H9 (cell line): ENCODE measurements at regions not wholly inside any gene's neighbourhood (a gene's known extent, or its start where the extent isn't known, plus 50 kb on each side); places are given as distances from the start of the nearest gene placed in this dataset.

Source experiments
- DNase-seq: peaks from one replicate; pipeline ENCODE4 v3.0.0-alpha.2; 2017
- H2AFZ ChIP-seq: one replicate; pipeline ENCODE4 v1.6.1; 2013; ENCODE audit warnings: mild to moderate bottlenecking, low read length, control low read depth, moderate library complexity
- H2AK5ac ChIP-seq: 2 replicates; pipeline ENCODE4 v1.6.1; 2013; ENCODE audit warnings: low read length, control low read depth, mixed read lengths; ENCODE audit not compliant: insufficient read length
- H2BK120ac ChIP-seq: one replicate; pipeline ENCODE4 v1.6.1; 2013; ENCODE audit warnings: low read depth, mild to moderate bottlenecking, low read length, control low read depth, inconsistent platforms; ENCODE audit not compliant: poor library complexity, severe bottlenecking
- H2BK12ac ChIP-seq: 2 replicates; pipeline ENCODE4 v1.6.1; 2013; ENCODE audit warnings: low read length, control low read depth, mixed read lengths, low read depth; ENCODE audit not compliant: insufficient read length
- H2BK15ac ChIP-seq: 2 replicates; pipeline ENCODE4 v1.6.1; 2013; ENCODE audit warnings: low read depth, low read length, control low read depth
- H2BK20ac ChIP-seq: one replicate; pipeline ENCODE4 v1.6.1; 2013; ENCODE audit warnings: low read depth, mild to moderate bottlenecking, low read length, control low read depth, inconsistent platforms; ENCODE audit not compliant: poor library complexity, severe bottlenecking
- H2BK5ac ChIP-seq: 2 replicates; pipeline ENCODE4 v1.6.1; 2013; ENCODE audit warnings: low read length, control low read depth, mixed read lengths; ENCODE audit not compliant: insufficient read length
- H3K14ac ChIP-seq: 2 replicates; pipeline ENCODE4 v1.6.1; 2013; ENCODE audit warnings: low read length, control low read depth; ENCODE audit not compliant: insufficient read depth
- H3K18ac ChIP-seq: 2 replicates; pipeline ENCODE4 v1.6.1; 2013; ENCODE audit warnings: low read depth, mild to moderate bottlenecking, mixed read lengths, low read length, control low read depth; ENCODE audit not compliant: insufficient read length
- H3K23ac ChIP-seq: 2 replicates; pipeline ENCODE4 v1.6.1; 2013; ENCODE audit warnings: low read length, control low read depth, mixed read lengths, low read depth; ENCODE audit not compliant: insufficient read length
- H3K23me2 ChIP-seq: 2 replicates; pipeline ENCODE4 v1.6.1; 2013; ENCODE audit warnings: low read depth, mild to moderate bottlenecking, mixed read lengths, low read length, control low read depth; ENCODE audit not compliant: insufficient read length, poor library complexity, severe bottlenecking
- H3K27ac ChIP-seq: 2 replicates; pipeline ENCODE4 v1.5.1; 2013; ENCODE audit warnings: low read length, control low read depth, mixed read lengths, low read depth; ENCODE audit not compliant: insufficient read length
- H3K27me3 ChIP-seq: 2 replicates; pipeline ENCODE4 v1.6.1; 2013; ENCODE audit warnings: low read length, control low read depth, inconsistent platforms; ENCODE audit not compliant: insufficient read depth
- H3K4ac ChIP-seq: 2 replicates; pipeline ENCODE4 v1.6.1; 2013; ENCODE audit warnings: low read depth, mild to moderate bottlenecking, control low read depth, inconsistent platforms, low read length, moderate library complexity
- H3K4me1 ChIP-seq: 2 replicates; pipeline ENCODE4 v1.6.1; 2013; ENCODE audit warnings: low read length, control low read depth, inconsistent platforms; ENCODE audit not compliant: insufficient read depth
- H3K4me2 ChIP-seq: 2 replicates; pipeline ENCODE4 v1.6.1; 2013; ENCODE audit warnings: low read length, control low read depth, mixed read lengths; ENCODE audit not compliant: insufficient read length, insufficient read depth
- H3K56ac ChIP-seq: 2 replicates; pipeline ENCODE4 v1.6.1; 2013; ENCODE audit warnings: low read depth, mild to moderate bottlenecking, mixed read lengths, low read length, control low read depth; ENCODE audit not compliant: insufficient read length
- H3K79me1 ChIP-seq: 2 replicates; pipeline ENCODE4 v1.6.1; 2013; ENCODE audit warnings: low read depth, mild to moderate bottlenecking, moderate library complexity, low read length, control low read depth, inconsistent platforms; ENCODE audit not compliant: insufficient read depth, poor library complexity, severe bottlenecking
- H3K79me2 ChIP-seq: 2 replicates; pipeline ENCODE4 v1.6.1; 2013; ENCODE audit warnings: low read length, control low read depth, inconsistent platforms; ENCODE audit not compliant: insufficient read depth
- H3K9ac ChIP-seq: 2 replicates; pipeline ENCODE4 v1.6.1; 2013; ENCODE audit warnings: low read length, control low read depth, mixed read lengths; ENCODE audit not compliant: insufficient read length; ENCODE audit errors: extremely low read depth
- H3K9me3 ChIP-seq: one replicate; pipeline ENCODE4 v1.6.1; 2013; ENCODE audit warnings: low read depth, low read length, inconsistent platforms; ENCODE audit not compliant: control insufficient read depth
- H3T11ph ChIP-seq: one replicate; pipeline ENCODE4 v1.6.1; 2013; ENCODE audit warnings: mild to moderate bottlenecking, low read length, control low read depth, inconsistent platforms
- H4K20me1 ChIP-seq: one replicate; pipeline ENCODE4 v1.6.1; 2013; ENCODE audit not compliant: control insufficient read depth, insufficient read length, insufficient read depth
- H4K5ac ChIP-seq: 2 replicates; pipeline ENCODE4 v1.6.1; 2013; ENCODE audit warnings: low read depth, mild to moderate bottlenecking, mixed read lengths, low read length, control low read depth; ENCODE audit not compliant: insufficient read length
- H4K8ac ChIP-seq: replicated peaks from 2 replicates; pipeline ENCODE4 v1.6.1; 2013; ENCODE audit warnings: low read length, control low read depth, mixed read lengths, low read depth; ENCODE audit not compliant: insufficient read length
- H4K91ac ChIP-seq: 2 replicates; pipeline ENCODE4 v1.6.1; 2013; ENCODE audit warnings: low read depth, mild to moderate bottlenecking, moderate library complexity, mixed read lengths, low read length, control low read depth; ENCODE audit not compliant: insufficient read length
- H3K27ac Mint-ChIP-seq, 3 experiments: 2 replicates in 2 of 3; 3 replicates in 1 of 3; pipeline ENCODE4 v1.8.0; 2020 to 2021; ENCODE audit warnings: mixed read lengths in 3 of 3, mild to moderate bottlenecking in 1 of 3, moderate library complexity in 1 of 3
- H3K27me3 Mint-ChIP-seq: 2 replicates; pipeline ENCODE4 v1.8.0; 2021; ENCODE audit warnings: low read depth, mild to moderate bottlenecking, moderate library complexity, mixed read lengths
- H3K36me3 Mint-ChIP-seq, 3 experiments: 2 replicates in 2 of 3; 3 replicates in 1 of 3; pipeline ENCODE4 v1.8.0; 2020 to 2021; ENCODE audit warnings: low read depth in 3 of 3, mixed read lengths in 3 of 3; ENCODE audit not compliant: insufficient read depth in 1 of 3
- H3K4me1 Mint-ChIP-seq, 2 experiments: 2 replicates each; pipeline ENCODE4 v1.8.0; 2020; ENCODE audit warnings: mixed read lengths in 2 of 2
- H3K4me3 Mint-ChIP-seq, 2 experiments: 2 replicates in 1 of 2; 3 replicates in 1 of 2; pipeline ENCODE4 v1.8.0; 2020 to 2021; ENCODE audit warnings: mild to moderate bottlenecking in 2 of 2, mixed read lengths in 2 of 2, moderate library complexity in 1 of 2
- H3K9me3 Mint-ChIP-seq, 2 experiments: 2 replicates in 1 of 2; 3 replicates in 1 of 2; pipeline ENCODE4 v1.8.0; 2020; ENCODE audit warnings: mild to moderate bottlenecking in 2 of 2, mixed read lengths in 2 of 2, moderate library complexity in 1 of 2
- WGBS: extraction: QIAGEN DNeasy Blood & Tissue Kit; methylation state at CpG from one replicate; pipeline ENCODE4 v1.1.7; 2013; ENCODE audit warnings: missing lambda C conversion rate, low lambda C conversion rate, mixed read lengths; ENCODE audit not compliant: insufficient read length; ENCODE audit errors: extremely low coverage; 5-methylcytosine and 5-hydroxymethylcytosine counted together
- TF ChIP-seq, protein P1 (sequence below): fragments of 200-600 bp; sonication (generic); conservative IDR thresholded peaks from 3 replicates; pipeline ENCODE4 v1.8.0; 2021; ENCODE audit warnings: antibody characterized with exemption, mild to moderate bottlenecking

DNA sequence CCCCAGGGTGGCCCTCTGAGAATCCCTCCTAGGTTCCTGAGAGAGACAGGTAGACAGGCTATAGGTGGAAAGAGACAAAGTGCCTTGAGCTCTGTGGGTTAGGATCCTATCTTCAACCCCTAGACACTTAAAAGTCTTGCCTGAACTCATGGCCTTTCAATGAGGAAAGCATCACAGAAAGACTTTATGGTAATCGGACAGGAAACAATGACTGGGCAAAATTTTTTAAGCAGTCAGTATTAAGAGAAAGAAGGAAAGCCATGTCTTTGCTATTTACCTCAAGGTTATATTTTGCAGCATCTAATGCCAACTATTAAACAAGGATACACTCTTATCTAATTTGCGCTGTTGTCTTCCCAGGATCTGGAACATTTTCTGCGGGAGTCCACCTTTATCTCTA lies 93.2 kb downstream of the PCSK1 start:
- H2BK20ac ChIP-seq: no peak overlapping the region
- Mint-ChIP-seq H3K27ac (no peak overlapping the region), H3K9me3 (no peaks in the 10 kb centered on the region), H3K4me3 (no peak overlapping the region), H3K36me3 (no peaks in the 10 kb centered on the region), H3K4me1 (peaks cover 8 to 11% of the 10 kb centered on the region in 2 experiments), H3K27me3 (no peaks in the 10 kb centered on the region)
- no peaks in the 10 kb centered on the region for H3K79me1 ChIP-seq
- H3K9ac ChIP-seq: no peak overlapping the region
- H3K4me2 ChIP-seq: no peak overlapping the region
- H3K23me2 ChIP-seq: no peaks in the 10 kb centered on the region
- no CpG with 5 or more reads among the region's 3 CpGs for WGBS
- H4K5ac ChIP-seq: no peak overlapping the region
- H3K4me1 ChIP-seq: no peaks in the 10 kb centered on the region
- no peak for DNase-seq
- H4K20me1 ChIP-seq: no peaks in the 10 kb centered on the region
- no peaks in the 10 kb centered on the region for H3K27me3 ChIP-seq
- H3K9me3 ChIP-seq: no peaks in the 10 kb centered on the region
- H2BK12ac ChIP-seq: no peak overlapping the region
- H3K4ac ChIP-seq: no peak overlapping the region
- no peak overlapping the region for H2BK15ac ChIP-seq
- H3K56ac ChIP-seq: no peak overlapping the region
- no peak overlapping the region for H2AFZ ChIP-seq
- no peak overlapping the region for H2BK120ac ChIP-seq
- H2AK5ac ChIP-seq: no peak overlapping the region
- H3K79me2 ChIP-seq: no peaks in the 10 kb centered on the region
- H3K14ac ChIP-seq: no peak overlapping the region
- H4K91ac ChIP-seq: no peak overlapping the region
- TF ChIP-seq, protein P1, sequence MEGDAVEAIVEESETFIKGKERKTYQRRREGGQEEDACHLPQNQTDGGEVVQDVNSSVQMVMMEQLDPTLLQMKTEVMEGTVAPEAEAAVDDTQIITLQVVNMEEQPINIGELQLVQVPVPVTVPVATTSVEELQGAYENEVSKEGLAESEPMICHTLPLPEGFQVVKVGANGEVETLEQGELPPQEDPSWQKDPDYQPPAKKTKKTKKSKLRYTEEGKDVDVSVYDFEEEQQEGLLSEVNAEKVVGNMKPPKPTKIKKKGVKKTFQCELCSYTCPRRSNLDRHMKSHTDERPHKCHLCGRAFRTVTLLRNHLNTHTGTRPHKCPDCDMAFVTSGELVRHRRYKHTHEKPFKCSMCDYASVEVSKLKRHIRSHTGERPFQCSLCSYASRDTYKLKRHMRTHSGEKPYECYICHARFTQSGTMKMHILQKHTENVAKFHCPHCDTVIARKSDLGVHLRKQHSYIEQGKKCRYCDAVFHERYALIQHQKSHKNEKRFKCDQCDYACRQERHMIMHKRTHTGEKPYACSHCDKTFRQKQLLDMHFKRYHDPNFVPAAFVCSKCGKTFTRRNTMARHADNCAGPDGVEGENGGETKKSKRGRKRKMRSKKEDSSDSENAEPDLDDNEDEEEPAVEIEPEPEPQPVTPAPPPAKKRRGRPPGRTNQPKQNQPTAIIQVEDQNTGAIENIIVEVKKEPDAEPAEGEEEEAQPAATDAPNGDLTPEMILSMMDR: no peak
- H3K23ac ChIP-seq: no peak overlapping the region
- no peak overlapping the region for H3K18ac ChIP-seq
- H4K8ac ChIP-seq: no peak overlapping the region
- no peak overlapping the region for H3T11ph ChIP-seq
- H3K27ac ChIP-seq: no peak overlapping the region
- H2BK5ac ChIP-seq: no peak overlapping the region
